Astrocyte (in vitro differentiated cells and primary cell): ENCODE measurements at regions not wholly inside any gene's neighbourhood (a gene's known extent, or its start where the extent isn't known, plus 50 kb on each side); places are given as distances from the start of the nearest gene placed in this dataset.

ENCODE experiments used
- CTCF ChIP-seq: IDR thresholded peaks from 2 replicates; pipeline ENCODE4 v1.5.1; 2011; ENCODE audit warnings: low read depth, mild to moderate bottlenecking, inconsistent platforms, low read length, moderate library complexity; ENCODE audit not compliant: insufficient read depth
- EZH2 ChIP-seq: IDR thresholded peaks from 2 replicates; pipeline ENCODE4 v1.6.1; 2012; ENCODE audit warnings: mild to moderate bottlenecking, low read length, inconsistent platforms; ENCODE audit not compliant: insufficient read depth

- TF ChIP-seq CTCF (no peak), EZH2 (no peak)
Observed at GRCh38 chr10:109475711-109476421, 447.4 kb downstream of the XPNPEP1 start.
